Liver (tissue), 8 donors: ENCODE measurements at regions not wholly inside any gene's neighbourhood (a gene's known extent, or its start where the extent isn't known, plus 50 kb on each side); places are given as distances from the start of the nearest gene placed in this dataset.

Source experiments
- DNase-seq: peaks from one replicate; pipeline ENCODE4 v3.0.0-alpha.2; 2017; ENCODE audit warnings: low spot score
- H3K27ac ChIP-seq, 2 donors: one replicate each; pipeline ENCODE4 v1.7.0; 2013; ENCODE audit warnings: inconsistent platforms in 2 of 2, low read length in 2 of 2, control low read depth in 1 of 2, low read depth in 1 of 2, mild to moderate bottlenecking in 1 of 2
- H3K27me3 ChIP-seq, 4 donors: one replicate each; pipeline versions ENCODE4 v1.6.1 to v1.7.0; 2013; ENCODE audit warnings: low read length in 3 of 4, inconsistent platforms in 1 of 4, mild to moderate bottlenecking in 1 of 4, moderate library complexity in 1 of 4; ENCODE audit not compliant: control insufficient read depth in 4 of 4, insufficient read depth in 4 of 4
- H3K36me3 ChIP-seq, 4 donors: one replicate each; pipeline versions ENCODE4 v1.6.1 to v1.7.0; 2013; ENCODE audit warnings: low read length in 3 of 4, mild to moderate bottlenecking in 3 of 4, low read depth in 1 of 4, moderate library complexity in 1 of 4; ENCODE audit not compliant: control insufficient read depth in 4 of 4, insufficient read depth in 3 of 4
- H3K4me1 ChIP-seq, 4 donors: one replicate each; pipeline versions ENCODE4 v1.6.1 to v1.7.0; 2013; ENCODE audit warnings: low read length in 3 of 4, mild to moderate bottlenecking in 3 of 4, moderate library complexity in 1 of 4; ENCODE audit not compliant: control insufficient read depth in 4 of 4, insufficient read depth in 4 of 4
- H3K4me3 ChIP-seq, 3 donors: one replicate each; pipeline versions ENCODE4 v1.6.1 to v1.7.0; 2013; ENCODE audit warnings: low read length in 3 of 3, control low read depth in 1 of 3, low read depth in 1 of 3, mild to moderate bottlenecking in 1 of 3
- H3K9ac ChIP-seq, 2 donors: one replicate each; pipeline ENCODE4 v1.7.0; 2013; ENCODE audit warnings: low read length in 2 of 2, mild to moderate bottlenecking in 2 of 2, moderate library complexity in 2 of 2, control low read depth in 1 of 2, low read depth in 1 of 2
- H3K9me3 ChIP-seq, 4 donors: one replicate each; pipeline versions ENCODE4 v1.6.1 to v1.7.0; 2013; ENCODE audit warnings: low read length in 3 of 4; ENCODE audit not compliant: control insufficient read depth in 4 of 4
- ATF3 ChIP-seq: IDR thresholded peaks from 2 replicates; pipeline ENCODE4 v1.6.1; 2016; ENCODE audit warnings: antibody characterized with exemption
- CTCF ChIP-seq: fragments of 150-350 bp; IDR thresholded peaks from 2 replicates; pipeline ENCODE4 v1.5.1; 2017; ENCODE audit warnings: improper control_type of control experiment, low read depth, low read length; ENCODE audit not compliant: missing input control
- EGR1 ChIP-seq, 2 donors: IDR thresholded peaks; 2 replicates each; pipeline ENCODE4 v1.6.1; 2016 to 2018; ENCODE audit warnings: antibody characterized with exemption in 2 of 2, low read depth in 2 of 2
- FOXA1 ChIP-seq: IDR thresholded peaks from 2 replicates; pipeline ENCODE4 v1.6.1; 2016; ENCODE audit warnings: antibody characterized with exemption
- FOXA2 ChIP-seq: IDR thresholded peaks from 2 replicates; pipeline ENCODE4 v1.6.1; 2016; ENCODE audit warnings: antibody characterized with exemption
- GABPA ChIP-seq, 2 donors: IDR thresholded peaks in 1 of 2; conservative IDR thresholded peaks in 1 of 2; 2 replicates each; pipeline ENCODE4 v1.6.1; 2016; ENCODE audit warnings: antibody characterized with exemption in 2 of 2, mild to moderate bottlenecking in 1 of 2, moderate library complexity in 1 of 2
- HNF4A ChIP-seq, 2 donors: conservative IDR thresholded peaks; 2 replicates each; pipeline ENCODE4 v1.6.1; 2016; ENCODE audit warnings: antibody characterized with exemption in 2 of 2, mild to moderate bottlenecking in 2 of 2
- HNF4G ChIP-seq: IDR thresholded peaks from 2 replicates; pipeline ENCODE4 v1.6.1; 2016; ENCODE audit warnings: antibody characterized with exemption
- JUND ChIP-seq, 2 donors: IDR thresholded peaks; 2 replicates each; pipeline ENCODE4 v1.6.1; 2016; ENCODE audit warnings: antibody characterized with exemption in 2 of 2
- MAX ChIP-seq: IDR thresholded peaks from 2 replicates; pipeline ENCODE4 v1.6.1; 2016; ENCODE audit warnings: antibody characterized with exemption
- NR2F2 ChIP-seq: IDR thresholded peaks from 2 replicates; pipeline ENCODE4 v1.6.1; 2016; ENCODE audit warnings: antibody characterized with exemption
- RAD21 ChIP-seq, 2 donors: IDR thresholded peaks; 2 replicates each; pipeline ENCODE4 v1.6.1; 2016; ENCODE audit warnings: antibody characterized with exemption in 2 of 2, mild to moderate bottlenecking in 2 of 2
- REST ChIP-seq: IDR thresholded peaks from 2 replicates; pipeline ENCODE4 v1.6.1; 2016; ENCODE audit warnings: antibody characterized with exemption, mild to moderate bottlenecking
- RXRA ChIP-seq, 2 donors: IDR thresholded peaks; 2 replicates each; pipeline ENCODE4 v1.6.1; 2017 to 2018; ENCODE audit warnings: antibody characterized with exemption in 2 of 2, mild to moderate bottlenecking in 1 of 2
- SP1 ChIP-seq: IDR thresholded peaks from 2 replicates; pipeline ENCODE4 v1.6.1; 2018; ENCODE audit warnings: antibody characterized with exemption, mild to moderate bottlenecking
- TAF1 ChIP-seq: conservative IDR thresholded peaks from 2 replicates; pipeline ENCODE4 v1.6.1; 2016; ENCODE audit warnings: antibody characterized with exemption, mild to moderate bottlenecking
- YY1 ChIP-seq: IDR thresholded peaks from 2 replicates; pipeline ENCODE4 v1.6.1; 2016; ENCODE audit warnings: antibody characterized with exemption, mild to moderate bottlenecking
- ZBTB33 ChIP-seq: IDR thresholded peaks from 2 replicates; pipeline ENCODE4 v1.6.1; 2016; ENCODE audit warnings: antibody characterized with exemption
- WGBS: extraction: QIAGEN DNeasy Blood & Tissue Kit; methylation state at CpG from one replicate; pipeline ENCODE4 v1.1.7; 2013; 5-methylcytosine and 5-hydroxymethylcytosine counted together
- donor health status: healthy.
- donor health status: healthy.
- donor health status: healthy.
- donor health status: healthy.
- donor health status: healthy.

- Histone ChIP-seq H3K4me1 (peaks cover 0 to 4% (median under 1%) of the 10 kb centered on the region in 4 donors), H3K4me3 (no peak overlapping the region), H3K9me3 (no peaks in the 10 kb centered on the region), H3K27ac (no peak overlapping the region), H3K36me3 (no peaks in the 10 kb centered on the region), H3K27me3 (no peaks in the 10 kb centered on the region), H3K9ac (no peak overlapping the region)
- WGBS = 88% methylated on average over 5 of the region's 5 CpGs
- TF ChIP-seq HNF4G (no peak), FOXA1 (no peak), RAD21 (IDR thresholded peaks at IDR 0.05) (no peak), EGR1 (IDR thresholded peaks at IDR 0.05; ENCODE audit: low read depth in 2 of 2) (no peak), ZBTB33 (no peak), CTCF (no peak), GABPA (IDR thresholded peaks at IDR 0.05 in 1 of 2, conservative IDR thresholded peaks at IDR 0.05 in 1 of 2) (no peak), HNF4A (conservative IDR thresholded peaks at IDR 0.05) (no peak), RXRA (IDR thresholded peaks at IDR 0.05) (no peak), JUND (IDR thresholded peaks at IDR 0.05) (no peak), MAX (no peak), TAF1 (no peak), SP1 (no peak), FOXA2 (no peak), REST (no peak), ATF3 (no peak), YY1 (no peak), NR2F2 (no peak)
- DNase-seq = no peak
Observed at GRCh38 chr13:103698000-103698399, 631.8 kb upstream of the SLC10A2 start.
